GM19043 (cell line): ENCODE measurements at regions not wholly inside any gene's neighbourhood (a gene's known extent, or its start where the extent isn't known, plus 50 kb on each side); places are given as distances from the start of the nearest gene placed in this dataset.

ENCODE experiments used
- ATAC-seq: cut with Tn5 transposase; IDR thresholded peaks from one replicate; pipeline ENCODE4 v1.9.1; 2021; ENCODE audit warnings: low read depth; ENCODE audit not compliant: unreplicated experiment

DNA sequence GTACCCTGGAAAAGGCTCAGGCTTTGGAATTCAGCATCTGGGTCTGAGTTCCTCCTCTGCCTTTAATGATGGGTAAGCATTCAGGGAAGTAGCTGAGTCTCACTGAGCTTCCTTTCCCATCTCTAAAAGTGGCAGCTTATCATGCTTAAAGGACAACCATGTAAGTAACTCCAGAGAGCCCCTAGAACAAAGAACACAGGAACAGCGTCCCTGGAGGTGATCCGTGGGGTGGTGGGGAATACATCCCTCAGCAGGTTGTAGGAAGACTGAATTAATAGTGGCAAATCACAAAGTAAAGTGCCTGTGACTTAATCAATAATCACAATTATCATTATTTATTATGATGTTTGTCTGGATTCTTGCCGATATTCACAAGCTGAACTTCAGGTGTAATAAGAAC is 114.7 kb upstream of the ISX start:
- ATAC-seq, result no peak

DNA sequence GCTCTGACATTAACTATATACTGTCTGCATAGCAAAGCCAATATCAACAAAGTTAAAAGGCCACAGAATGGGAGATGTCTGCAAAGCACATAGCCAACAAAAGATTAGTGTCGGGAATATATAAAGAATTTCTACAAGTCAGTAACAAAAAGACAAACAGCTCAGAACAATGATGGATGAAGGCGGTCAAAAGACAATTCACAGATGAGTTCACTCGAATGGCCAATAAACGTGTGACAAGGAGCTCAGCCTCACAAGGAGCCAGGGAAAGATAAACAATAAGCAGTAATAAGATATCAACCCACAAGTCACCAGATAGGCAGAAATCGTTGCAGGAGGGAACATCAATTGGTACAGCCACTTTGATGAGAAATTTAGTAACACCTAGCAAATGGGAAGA is 106.0 kb upstream of the ISX start:
- no peak for ATAC-seq

DNA sequence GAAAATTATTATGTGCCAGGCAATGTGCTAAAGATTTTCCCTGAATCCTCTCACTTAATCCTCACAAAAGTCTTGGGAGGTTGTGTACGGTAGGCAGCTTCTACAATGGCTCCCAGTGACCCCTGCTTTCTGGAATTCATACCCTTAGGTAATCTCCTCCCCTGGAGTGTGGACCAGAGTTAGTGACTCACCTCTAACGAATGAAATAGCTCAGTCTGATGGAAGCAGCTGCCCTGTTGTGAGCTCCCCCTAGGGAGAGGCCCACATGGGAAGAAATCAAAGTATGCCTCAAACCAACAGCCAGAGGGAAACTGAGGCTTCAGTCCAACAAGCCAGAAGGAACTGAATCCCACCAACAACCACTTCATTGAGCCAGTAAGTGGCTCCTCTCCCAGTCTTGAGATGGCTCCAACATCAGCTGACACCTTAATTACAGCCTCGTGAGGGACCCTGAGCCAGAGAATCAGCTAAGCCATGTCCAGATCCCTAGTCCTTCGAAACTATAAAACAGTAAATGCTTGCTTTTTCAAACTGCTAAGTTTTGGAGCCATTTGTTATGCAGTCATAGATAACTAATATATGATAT is 98.9 kb upstream of the ISX start:
- ATAC-seq, result no peak

DNA sequence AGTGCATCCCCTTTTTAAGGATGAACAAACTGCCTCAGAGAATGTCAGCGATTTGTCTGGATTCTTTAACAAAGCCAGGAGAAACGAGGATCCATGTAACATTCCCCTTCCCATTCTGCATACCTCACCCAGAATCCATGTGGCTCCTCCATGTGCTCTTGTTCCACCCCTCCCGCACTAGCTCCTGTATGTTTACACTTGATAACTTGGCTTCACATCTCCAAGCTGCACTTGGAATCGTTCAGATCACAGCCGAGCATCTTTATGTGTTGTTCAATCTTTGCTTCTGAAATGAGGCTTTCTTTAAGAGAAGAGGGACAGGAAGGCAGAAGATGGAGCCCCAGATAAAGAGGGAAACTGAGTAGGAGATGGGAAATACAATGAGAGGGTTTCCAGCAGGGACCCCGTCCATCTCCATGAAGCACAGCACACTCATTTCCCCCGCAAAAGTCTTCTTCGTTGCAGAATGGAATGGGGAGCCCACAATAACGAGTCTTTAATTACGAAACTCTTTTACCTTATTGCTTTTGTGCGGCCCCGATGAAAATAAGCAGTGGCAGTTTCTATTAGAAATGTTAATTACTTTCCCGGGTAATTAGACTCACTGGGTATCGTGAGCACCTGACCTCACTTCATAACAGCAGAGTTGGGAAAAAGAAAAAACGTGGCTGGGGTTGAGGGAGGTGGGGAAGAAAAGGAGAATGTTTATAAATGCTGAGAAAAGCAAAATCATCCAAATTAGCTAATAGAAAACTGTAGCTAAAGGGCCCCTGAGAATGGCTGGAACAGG is 96.8 kb upstream of the ISX start:
- no peak for ATAC-seq

DNA sequence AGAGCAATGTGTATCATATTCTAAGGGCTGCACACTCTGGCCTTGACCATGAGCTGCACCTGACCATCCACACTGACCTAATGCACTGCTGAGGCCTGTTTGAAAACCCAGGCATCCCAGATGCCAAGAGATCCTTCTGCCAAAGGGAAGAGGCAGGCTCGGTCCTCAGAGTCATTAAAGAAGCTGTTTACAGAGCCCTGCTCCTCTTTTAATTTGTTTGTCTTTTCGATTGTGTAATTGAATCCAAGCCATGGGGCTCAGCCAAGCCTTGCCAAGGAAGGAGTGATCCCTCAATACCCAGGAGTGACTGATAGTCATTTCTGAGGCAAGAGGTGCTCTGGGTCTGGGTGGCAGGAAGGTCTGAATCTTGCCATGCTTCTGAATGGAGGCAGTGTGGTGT is 94.5 kb upstream of the ISX start:
- ATAC-seq, result no peak

DNA sequence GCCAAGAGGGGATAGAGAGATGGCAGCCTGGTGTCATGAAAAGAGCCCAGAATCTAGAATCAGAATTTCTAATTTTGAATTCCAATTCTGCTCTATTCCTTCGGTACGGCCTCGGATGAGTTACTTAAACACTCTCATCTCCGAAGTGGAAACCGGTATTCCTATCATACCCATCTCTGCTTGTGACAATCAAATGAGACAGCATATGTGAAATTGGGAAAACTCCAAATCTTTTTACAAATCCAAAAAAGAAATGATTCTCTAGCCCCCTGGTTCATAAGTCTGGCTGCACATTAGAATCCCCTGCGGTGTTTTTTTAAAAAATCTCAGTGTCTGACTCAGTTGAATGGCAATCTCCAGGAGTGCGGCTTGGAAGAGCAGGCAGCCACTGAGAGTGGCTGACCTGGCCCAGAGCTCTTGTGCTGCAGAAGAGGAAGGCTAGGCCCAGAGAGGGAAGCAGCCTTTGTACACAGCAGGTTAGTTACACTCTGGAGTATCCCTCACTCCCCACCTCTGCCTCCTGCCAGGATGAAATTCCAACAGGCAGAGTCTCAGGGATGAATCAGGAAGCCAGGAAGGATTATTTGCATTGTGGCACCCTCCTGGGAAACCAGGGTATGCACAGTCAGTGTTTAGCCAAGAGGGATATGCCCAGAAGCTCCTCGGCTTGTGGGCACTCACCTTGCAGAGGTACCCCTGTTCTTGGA is 93.6 kb upstream of the ISX start:
- ATAC-seq, result no peak

DNA sequence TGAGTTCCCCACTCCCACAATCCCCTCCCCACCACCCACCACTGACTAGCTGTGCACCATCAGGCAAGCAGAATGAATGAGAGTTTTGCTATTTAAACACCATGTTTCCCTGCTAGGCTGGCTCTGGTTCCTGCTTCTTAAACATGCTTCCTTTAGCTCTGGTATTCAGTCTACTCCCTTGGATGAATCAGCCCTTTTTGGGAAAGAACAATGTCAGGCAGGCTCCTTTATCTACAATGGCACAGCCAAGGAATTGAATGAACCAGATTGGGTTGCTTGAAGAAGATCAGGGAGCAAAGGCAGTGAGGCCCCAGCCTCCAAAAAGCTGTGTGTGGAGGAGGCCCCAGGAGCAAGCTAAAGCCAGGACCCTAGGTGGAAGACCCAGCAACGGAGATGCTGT is 92.9 kb upstream of the ISX start:
- ATAC-seq, result no peak

DNA sequence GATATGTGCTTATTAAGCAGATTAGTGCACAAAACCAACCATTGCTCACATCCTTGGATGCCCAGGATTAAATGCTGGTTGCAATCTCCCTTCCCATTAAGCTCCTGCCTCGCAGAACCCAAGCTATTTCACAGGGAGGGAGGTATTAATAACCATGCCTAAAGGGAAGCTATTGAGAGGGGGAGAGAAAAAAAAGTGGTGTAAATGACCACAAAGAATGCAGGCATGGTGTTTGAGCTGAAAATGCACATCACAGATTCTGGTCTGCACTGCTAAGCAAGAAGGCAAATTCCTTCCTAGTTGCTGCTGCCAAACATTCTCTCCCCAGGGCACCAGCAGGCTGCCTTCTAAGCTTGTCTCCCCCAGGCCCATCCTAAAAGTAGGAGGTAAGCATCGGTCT is 92.0 kb upstream of the ISX start:
- no peak for ATAC-seq

DNA sequence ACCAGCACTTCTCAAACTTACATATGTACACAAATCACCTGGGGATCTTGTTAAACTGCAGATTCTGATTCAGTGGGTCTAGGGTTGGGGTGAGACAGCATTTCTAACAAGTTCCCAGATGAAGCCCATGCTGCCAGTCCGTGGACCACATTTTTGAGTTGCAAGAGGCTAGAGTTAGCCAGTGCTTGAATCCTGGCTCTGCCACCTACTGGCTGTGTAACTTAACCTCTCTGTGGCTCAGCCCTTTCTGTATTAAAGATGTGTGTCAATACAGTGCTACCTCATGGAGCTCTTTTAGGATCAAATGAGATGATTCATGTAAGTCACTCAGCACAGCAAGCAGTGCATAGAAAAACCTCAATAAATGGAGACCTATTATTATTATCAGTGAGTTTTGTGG is 90.2 kb upstream of the ISX start:
- ATAC-seq, result no peak

DNA sequence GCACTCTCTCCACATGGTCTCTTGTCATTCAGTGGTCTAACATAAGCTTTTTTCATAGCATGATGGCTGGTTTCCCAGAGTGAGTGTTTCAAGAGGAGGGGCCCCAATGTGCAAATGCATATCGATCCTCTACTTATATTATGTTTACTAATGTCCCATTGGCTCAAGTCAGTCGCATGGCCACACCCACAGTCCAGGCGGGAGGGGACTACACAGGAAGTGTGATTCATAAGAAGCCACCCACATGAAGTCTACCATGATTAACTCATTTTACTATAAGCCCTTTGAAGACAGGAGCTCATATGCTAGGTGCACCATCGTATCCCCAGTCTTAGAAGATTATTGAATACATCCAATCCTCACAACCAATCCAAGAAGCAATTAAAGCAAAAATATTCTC is 89.5 kb upstream of the ISX start:
- ATAC-seq, result no peak

DNA sequence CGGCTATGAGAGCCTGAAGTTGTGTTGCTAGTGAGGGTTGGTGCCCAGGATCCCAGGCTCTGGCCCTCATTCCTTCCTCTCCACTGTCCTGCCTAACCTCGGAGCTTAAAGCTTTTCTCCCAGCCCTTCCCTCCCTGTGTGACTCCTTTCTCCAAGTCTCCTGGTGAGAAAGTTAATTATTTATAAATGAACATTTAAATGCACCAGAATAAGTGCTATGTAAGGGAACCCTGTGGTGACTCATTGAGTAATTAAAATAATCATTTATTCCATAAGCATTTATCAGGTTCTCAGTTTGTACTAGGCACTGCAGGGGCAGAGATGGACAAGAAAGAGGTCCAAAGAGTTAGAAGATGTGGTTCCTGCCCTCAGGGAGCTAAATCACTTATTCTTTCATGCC is 89.1 kb upstream of the ISX start:
- ATAC-seq, result no peak

DNA sequence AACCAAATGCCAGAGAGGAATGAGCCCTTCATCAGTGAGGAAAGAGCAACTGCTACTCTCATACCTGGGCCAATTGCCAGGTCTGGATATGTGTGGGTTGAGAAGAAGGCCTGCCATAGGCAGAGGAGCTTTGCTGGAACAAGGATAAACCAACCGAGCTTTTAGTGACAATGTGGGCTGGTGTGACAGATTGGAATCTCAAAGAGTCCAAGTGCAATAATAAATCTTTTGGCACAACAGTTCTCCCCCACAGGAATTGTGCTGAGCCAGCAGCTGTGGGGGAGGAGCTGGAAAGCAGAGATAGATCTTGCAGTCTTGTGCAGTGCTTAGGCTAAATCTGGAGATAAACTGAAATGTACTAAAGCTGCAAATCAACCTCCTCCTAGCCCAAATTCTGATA is 79.4 kb upstream of the ISX start:
- no peak for ATAC-seq

DNA sequence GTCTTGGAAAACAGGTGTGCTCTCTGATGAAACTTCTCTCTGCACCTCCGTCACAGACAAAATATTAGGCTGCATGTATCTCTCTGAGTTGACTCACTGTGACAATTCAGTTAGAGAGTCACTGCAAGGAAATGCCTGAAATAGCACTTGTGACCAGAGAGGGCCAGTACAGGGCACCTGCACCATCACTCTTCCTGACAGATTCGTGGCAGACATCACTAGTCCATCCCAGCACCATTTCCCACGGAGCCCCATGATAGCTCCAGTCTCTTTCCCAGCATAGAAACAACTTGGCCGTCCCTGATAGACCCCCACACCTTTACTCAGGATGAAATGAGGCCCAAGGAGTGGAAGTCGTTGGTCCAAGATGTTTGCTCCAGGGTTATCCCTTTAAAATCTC is 73.3 kb upstream of the ISX start:
- no peak for ATAC-seq

DNA sequence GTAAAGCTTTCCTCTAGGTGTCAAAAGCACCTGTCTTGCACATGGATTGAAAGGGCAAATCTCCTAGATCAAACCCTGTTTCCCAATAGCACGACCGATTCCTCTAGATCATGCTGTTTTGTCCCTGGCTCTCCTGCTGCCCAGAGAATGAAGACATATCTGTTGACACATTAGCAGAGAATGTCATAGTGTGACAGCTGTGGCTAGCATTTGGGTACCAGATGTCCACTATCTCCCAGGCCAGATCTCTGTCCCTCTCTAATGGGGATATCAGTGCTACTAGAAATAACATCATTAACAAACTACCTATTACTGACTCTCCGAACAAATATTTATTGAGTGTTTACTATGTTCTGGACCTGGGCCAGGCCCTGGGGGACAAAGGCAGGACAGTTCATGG is 72.4 kb upstream of the ISX start:
- ATAC-seq, result no peak

DNA sequence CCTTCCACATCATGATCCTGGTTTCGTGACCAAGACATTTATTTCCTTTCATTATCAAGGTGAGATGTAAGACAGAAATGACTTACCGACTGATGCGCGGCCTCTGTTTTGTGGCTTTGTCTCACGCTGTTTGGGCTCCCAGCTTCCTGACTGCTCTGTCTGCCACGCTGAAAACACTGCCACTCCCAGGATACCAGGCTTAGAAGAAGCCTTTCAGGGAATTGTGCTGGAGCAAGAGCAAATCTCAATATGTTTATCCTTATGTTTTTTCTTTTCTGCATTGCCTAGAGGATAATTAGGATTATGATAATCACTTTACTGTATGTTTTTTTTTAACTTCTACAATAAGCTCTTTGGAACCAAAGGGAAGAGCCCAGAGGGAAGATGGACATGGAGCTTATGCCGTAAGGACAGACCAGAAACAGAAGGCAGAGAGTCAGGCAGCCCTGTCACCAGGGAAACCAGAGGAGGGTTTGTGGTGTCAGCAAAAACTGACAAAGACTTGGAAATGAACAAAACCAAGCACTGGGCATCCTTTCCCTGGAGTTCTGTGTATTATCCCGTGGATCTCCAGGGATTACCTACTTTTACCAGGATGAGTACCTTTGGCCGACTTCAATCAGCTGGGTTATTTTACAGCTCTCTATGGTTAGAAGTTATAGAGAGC is 68.2 kb upstream of the ISX start:
- ATAC-seq, result no peak

DNA sequence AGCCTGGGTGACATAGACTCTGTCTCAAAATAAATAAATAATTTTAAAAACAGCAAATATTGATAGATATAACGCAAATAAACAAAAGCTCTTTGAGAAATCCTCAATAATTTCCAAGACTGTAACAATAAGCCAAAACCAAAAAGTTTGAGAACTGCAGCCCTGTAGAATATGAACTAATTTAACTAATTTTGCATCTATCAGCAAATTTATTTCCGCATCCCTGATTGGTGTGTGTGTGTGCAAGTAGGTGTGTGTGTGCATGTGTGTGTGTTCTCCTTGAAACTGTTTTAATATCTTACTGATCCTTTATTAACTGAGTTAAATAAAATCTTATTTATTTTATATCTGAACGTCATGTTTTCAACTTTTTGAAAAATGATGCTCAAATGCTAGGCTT is 67.0 kb upstream of the ISX start:
- no peak for ATAC-seq

DNA sequence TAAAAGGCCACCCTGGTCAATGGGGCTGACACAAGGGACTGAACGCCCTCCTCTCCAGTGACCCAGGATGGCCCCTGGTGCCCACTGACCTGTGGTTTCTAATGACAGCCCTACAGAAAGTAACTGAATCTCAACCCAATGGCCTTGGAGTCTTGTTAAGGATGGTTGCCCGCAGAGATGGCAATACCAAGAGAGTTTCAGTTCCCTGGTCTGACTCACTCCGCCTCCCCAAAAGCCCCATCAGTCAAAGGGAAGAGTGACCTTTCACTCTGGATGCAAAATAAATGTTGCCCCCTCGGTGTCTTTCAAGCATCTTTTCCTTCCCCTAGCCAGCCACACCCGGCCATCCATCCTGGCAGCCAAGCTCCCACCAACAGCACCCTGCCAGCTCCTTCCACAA is 57.7 kb upstream of the ISX start:
- ATAC-seq, result no peak

DNA sequence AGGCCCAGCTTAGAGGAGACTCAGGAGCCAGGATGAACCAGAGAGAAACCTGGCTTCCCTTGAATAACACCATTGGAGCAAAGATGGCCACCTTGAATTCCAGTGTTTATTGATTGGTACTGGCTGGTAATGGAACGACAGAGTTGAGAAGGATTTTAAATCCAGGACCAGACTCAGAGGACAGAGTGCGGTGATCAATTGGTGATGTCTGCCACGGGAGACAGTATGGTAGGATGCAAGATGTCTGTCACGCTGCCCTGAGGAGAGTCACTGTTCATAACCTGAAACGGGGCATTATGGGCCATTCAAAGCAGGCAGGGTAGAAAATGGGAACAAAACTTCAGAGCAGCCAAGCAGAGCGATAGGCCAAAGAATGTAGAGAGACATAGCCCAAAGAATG is 55.4 kb upstream of the ISX start:
- ATAC-seq, result no peak

DNA sequence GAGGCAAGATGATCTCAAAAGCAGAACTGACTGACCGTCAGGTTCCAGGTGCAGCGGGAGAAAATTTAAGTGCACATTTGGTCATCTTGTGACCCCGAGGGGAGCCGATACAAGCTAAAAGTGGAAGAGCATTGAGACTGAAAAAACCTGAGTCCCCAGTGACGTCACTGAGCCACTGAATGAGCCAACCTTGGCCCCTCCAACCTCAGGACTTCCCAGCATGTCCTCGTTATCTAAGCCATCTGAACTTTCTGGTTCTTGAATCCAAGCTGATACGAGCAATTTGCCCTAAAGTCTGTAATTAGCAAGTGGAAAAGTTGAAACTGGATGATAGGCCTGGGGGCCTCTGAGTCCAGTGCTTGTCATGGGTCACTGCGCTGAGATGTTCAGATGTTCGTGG is 51.1 kb upstream of the ISX start:
- no peak for ATAC-seq
